Right lobe of liver (tissue), 4 donors: ENCODE measurements at regions not wholly inside any gene's neighbourhood (a gene's known extent, or its start where the extent isn't known, plus 50 kb on each side); places are given as distances from the start of the nearest gene placed in this dataset.

Experiments
- POLR2A ChIP-seq: fragments of 450-650 bp; IDR thresholded peaks from one replicate; pipeline ENCODE4 v1.6.1; 2017; ENCODE audit warnings: antibody characterized with exemption, mild to moderate bottlenecking
- TF ChIP-seq, protein P1 (sequence below), 4 donors: fragments of 200-600 bp in 3 of 4; fragments of 450-650 bp in 1 of 4; IDR thresholded peaks; one replicate each; pipeline versions ENCODE4 v1.5.1 to v1.8.0; 2016 to 2022; ENCODE audit warnings: antibody characterized with exemption in 4 of 4, mild to moderate bottlenecking in 2 of 4
- donor health status: DM: no; HTN: no; CAD: no.
- donor health status: DM: no; HTN: no; CAD: no.
- donor health status: DM: no; HTN: yes; CAD: no.

DNA sequence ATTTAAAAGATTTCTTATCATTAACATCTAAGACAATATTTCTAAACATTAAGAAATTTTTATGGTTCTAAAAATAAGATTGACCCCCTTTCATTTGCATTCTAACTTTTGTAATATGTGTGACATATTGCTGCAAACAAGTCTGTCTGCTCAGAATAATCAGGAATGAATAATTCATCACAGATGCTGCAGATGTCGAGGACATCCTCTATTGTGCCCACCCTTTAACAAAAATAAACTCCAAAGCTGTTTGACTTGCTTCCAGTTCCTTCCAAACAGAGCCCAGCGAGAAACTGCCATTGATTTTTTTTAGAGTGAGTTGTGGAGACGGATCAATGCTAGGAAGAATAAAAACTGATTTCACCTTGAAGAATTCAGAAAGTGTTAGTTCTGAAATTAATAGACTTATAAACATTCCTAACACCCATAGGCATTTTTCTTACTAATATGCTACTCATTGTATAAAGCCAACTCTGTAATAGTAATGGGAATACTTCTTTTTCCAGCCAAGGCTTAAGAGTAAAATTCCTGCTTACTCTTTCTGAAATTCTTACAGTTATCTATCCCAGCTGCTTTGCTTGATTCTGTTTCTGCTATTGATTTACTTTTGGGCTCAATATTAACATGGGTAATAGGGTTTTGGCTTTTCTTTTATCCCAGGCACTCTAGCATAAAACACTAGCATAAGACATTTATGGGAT is 244.8 kb upstream of the FAM83B start:
- TF ChIP-seq POLR2A: no peak
- TF ChIP-seq, protein P1, sequence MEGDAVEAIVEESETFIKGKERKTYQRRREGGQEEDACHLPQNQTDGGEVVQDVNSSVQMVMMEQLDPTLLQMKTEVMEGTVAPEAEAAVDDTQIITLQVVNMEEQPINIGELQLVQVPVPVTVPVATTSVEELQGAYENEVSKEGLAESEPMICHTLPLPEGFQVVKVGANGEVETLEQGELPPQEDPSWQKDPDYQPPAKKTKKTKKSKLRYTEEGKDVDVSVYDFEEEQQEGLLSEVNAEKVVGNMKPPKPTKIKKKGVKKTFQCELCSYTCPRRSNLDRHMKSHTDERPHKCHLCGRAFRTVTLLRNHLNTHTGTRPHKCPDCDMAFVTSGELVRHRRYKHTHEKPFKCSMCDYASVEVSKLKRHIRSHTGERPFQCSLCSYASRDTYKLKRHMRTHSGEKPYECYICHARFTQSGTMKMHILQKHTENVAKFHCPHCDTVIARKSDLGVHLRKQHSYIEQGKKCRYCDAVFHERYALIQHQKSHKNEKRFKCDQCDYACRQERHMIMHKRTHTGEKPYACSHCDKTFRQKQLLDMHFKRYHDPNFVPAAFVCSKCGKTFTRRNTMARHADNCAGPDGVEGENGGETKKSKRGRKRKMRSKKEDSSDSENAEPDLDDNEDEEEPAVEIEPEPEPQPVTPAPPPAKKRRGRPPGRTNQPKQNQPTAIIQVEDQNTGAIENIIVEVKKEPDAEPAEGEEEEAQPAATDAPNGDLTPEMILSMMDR (IDR thresholded peaks at IDR 0.05): no peak
